ENCODE measurements at regions not wholly inside any gene's neighbourhood (a gene's known extent, or its start where the extent isn't known, plus 50 kb on each side); places are given as distances from the start of the nearest gene placed in this dataset.

DNA sequence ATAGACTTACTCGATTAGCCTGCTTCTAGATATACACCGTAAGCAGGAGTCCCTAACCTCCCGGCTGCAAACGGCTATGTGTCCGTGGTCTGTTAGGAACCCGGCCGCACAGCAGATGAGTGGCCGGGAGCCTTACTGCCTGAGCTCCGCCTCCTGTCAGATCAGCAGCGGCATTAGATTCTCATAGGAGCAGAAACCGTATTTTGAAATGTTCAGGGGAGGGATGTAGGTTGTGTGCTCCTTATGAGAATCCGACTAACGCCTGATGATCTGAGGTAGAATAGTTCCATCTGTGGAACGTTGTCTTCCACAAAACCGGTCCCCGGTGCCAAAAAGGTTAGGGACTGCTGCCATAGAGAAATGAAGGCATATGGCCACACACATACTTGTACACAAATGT, 1491.9 kb downstream of the SLITRK5 start:
- TF ChIP-seq, protein P1, sequence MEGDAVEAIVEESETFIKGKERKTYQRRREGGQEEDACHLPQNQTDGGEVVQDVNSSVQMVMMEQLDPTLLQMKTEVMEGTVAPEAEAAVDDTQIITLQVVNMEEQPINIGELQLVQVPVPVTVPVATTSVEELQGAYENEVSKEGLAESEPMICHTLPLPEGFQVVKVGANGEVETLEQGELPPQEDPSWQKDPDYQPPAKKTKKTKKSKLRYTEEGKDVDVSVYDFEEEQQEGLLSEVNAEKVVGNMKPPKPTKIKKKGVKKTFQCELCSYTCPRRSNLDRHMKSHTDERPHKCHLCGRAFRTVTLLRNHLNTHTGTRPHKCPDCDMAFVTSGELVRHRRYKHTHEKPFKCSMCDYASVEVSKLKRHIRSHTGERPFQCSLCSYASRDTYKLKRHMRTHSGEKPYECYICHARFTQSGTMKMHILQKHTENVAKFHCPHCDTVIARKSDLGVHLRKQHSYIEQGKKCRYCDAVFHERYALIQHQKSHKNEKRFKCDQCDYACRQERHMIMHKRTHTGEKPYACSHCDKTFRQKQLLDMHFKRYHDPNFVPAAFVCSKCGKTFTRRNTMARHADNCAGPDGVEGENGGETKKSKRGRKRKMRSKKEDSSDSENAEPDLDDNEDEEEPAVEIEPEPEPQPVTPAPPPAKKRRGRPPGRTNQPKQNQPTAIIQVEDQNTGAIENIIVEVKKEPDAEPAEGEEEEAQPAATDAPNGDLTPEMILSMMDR (IDR thresholded peaks at IDR 0.05) = no peak
- TF ChIP-seq POLR2AphosphoS5 (IDR thresholded peaks at IDR 0.05; ENCODE audit: insufficient read depth in 1 of 2, low read depth in 1 of 2) (no peak), POLR2A (IDR thresholded peaks at IDR 0.05) (no peak)

Data from vagina (tissue), 2 donors.